Stimulated activated CD4-positive, alpha-beta T cell treated with anti-CD3 and anti-CD28 coated beads, Interleukin-1b, Interleukin-23, amount 100 ng/mL, for 48 hours (primary cell): ENCODE measurements at regions not wholly inside any gene's neighbourhood (a gene's known extent, or its start where the extent isn't known, plus 50 kb on each side); places are given as distances from the start of the nearest gene placed in this dataset.
A peak's percentile ranks its signal among the peaks of the same experiment; 100 is the strongest.

Source experiments
- DNase-seq: peaks from one replicate; pipeline ENCODE4 v3.0.0-alpha.2; 2020

DNA sequence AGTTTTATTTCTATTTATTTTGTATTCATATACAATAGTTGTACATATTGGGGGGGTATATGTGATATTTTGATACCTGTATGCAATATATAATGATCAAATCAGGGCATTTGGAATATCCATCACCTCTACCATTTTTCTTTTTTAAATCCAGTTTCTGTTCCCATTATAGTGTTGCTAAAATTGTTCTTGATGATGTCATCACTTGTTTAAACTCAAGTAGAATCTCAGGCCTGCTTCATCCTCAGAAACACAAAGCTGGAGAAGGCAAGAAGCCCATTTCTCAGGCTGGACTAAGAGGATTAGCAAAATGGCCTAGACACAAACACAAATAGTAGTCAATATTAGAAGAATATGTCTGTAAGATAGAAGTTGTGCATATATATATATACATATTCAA, 747.1 kb upstream of the ACVR2A start:
- DNase-seq = no peak

DNA sequence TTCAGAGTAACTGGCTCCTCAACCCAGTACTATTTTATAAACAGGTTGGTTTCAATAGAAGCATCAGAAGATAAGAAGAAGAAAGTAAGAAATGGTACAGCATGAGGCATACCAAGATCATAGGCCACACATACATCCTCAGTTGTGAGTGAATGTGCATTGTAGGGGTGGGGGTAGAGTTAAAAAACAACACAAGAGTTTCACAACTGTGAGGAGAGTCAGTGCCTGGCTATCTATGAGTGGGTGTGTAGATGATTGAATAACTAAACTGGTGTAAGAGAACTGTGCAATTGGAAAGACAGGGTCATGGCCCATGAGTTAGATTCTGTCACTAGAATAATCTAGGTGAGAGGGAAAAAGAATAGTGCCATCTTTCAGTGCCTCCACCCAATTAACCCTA, 748.2 kb upstream of the ACVR2A start:
- peak; percentile 7 for DNase-seq

DNA sequence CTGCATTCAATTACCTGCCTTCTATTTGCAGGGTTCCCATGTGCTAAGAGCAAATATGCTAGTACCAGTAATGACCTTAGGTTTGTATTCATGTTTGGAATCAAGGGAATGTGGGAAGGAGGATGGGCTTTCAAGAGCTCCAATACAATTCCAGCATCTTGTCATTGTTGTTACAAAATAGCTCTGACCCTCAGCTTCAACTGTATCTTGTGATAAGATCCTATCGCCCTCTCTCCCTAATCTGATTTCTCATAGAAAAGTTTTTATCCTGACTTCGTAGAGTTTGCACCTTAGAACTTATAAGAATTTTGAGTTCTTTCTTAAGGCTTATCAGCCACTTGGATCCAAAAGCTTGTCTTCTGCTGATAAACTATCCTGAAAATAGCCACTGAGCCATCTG, 749.5 kb upstream of the ACVR2A start:
- no peak for DNase-seq

DNA sequence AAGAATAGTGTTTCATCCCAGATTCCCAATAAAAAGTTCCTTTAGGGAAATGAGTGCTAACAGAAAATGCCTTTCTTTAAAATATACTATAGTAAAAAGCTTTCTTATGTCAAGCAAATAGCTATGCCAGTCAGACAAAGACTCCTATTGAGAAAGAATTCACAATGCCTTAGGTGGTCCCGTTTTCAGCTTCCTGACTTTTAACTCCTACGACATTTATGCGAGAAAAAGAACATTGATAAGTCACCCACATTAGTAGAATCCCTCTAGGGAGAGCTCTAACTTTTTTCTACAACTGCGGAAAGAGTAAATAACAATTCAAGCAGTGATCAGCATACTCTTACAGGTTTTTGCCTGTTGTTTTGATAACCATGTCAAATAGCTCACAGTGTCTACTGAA, 750.8 kb upstream of the ACVR2A start:
- DNase-seq = no peak

DNA sequence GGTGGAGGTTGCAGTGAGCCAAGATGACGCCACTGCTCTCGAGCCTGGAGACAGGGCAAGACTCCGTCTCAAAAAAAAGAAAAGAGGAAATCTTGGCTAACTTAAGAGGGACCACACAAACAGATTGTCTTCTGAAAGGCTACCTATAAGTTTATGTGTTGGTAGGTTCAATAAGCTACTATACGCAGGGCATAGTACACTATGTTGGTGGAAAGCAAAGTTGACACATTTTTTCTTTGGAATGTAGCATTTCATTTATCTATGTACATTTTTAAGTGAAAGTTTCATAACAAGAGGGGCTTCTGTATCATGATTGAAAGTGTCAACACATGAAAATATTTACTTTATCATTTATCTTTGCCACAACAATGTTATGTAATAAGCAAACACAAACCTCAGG, 752.6 kb upstream of the ACVR2A start:
- DNase-seq = no peak

DNA sequence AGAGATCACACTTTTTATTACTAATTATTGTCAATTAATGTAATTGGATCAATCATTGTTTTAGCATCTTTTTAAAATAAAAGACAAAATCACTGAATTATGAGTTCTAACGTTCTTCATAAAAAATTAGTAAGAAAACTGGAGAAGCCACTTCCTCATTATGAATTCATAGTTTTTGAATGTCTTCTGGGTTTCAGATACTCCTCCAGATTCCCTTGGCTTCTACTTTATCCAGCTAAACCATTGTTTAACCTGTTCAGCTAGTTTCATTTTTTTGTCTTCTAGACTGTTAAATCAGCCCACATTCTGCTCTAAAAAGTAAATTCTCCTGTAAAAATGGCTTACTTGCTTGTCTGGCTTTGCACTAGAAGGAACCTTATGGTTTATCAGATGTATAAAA, 753.4 kb upstream of the ACVR2A start:
- no peak for DNase-seq

DNA sequence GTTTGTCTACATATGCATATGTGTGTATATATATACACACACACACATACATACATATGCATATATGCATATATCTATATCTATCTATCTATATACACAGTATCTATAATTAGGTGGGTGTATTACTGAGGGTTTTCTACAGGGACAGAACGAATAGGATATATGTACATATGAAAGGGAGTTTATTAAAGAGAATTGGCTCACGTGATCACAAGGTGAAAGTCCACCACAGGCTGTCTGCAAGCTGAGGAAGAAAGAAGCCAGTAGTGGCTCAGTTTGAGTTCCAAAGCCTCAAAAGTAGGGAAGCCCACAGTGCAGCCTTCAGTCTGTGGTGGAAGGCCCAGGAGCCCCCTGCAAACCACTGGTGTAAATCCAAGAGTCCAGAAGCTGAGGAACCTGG, 756.0 kb upstream of the ACVR2A start:
- DNase-seq = no peak

DNA sequence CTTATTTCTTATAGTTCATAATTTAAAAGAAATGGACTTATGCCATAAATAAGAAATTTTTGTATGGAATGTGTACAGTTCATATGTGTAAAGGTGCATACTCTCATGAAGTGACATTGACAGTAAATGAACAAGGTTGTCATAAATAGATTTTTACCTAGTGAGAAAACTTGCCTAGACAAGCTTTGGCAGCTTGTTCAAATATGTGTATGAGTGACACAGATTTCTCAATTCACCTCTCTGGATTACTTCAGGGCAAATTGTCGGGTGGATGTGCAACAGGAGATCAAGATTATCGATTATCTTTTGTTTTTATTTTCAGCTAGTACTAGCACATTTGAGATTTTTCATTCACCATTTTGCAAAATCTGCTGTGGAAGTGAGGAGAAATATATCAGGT, 758.1 kb upstream of the ACVR2A start:
- no peak for DNase-seq

DNA sequence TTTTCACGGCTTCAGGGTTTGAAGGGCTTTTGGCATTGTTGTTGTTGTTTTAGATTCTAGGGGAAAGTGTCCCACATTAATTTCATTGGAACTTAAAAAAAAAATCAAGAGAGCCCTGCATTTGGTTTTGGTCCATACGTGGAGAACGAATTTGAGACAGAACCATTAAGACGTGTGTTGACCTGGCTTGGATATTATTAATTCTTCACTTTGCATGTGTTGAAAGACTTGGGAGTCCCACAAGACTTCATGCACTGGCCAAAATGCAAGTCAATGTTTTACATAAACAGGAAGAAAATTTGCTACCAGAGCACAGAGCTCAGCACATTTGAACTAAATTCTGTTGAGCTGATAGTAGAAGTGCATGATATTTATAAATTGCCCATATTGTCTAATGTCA, 761.2 kb upstream of the ACVR2A start:
- no peak for DNase-seq

DNA sequence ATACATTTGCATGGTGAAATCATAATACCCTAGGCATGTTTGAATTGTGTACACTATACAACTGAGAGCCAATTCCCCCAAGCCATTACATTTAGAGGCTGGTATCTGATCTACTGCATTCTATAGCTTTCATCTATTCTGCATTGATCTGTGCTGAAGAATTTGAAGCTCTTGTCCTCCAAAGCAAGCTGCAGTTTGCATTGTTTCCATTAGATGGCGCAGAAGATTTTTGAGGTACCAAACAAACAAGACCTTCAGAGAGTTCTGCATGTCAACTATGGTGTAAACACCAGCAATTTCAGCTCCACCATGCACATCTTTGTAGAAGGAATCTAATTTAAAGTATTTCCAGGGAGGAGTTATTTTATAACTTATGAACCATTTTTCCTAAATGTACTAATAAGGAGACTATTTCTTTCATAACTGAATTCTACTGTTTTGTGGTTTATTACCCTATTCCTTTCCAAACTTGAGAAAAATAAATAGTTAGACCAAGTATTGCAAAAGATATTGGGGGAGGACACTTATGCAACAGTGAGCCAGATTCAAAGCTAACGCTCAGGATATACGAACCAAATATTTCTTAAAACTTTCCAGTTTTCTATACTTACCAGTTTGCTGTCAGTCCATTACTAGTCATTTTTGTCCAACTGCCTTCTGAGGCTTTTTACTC, 761.8 kb upstream of the ACVR2A start:
- DNase-seq = peak; percentile 21

DNA sequence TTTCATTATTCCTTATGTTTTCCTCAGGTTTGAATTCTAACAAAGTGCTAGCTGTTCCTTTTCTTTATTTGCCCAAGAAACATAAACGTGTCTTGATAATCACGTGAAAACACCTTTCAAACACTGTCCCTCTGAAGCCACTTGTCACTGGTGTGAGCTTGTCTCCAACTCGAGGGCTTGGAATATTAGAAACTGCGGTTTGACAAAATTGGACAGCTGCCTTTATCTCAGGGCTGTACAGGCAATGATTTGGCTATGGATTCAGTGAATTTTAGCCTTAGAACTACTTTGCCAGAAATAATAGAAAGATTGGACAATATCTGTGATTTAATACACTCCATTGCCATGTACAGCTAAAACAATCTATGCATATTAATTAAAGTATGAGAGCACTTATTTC, 763.0 kb upstream of the ACVR2A start:
- DNase-seq = no peak

DNA sequence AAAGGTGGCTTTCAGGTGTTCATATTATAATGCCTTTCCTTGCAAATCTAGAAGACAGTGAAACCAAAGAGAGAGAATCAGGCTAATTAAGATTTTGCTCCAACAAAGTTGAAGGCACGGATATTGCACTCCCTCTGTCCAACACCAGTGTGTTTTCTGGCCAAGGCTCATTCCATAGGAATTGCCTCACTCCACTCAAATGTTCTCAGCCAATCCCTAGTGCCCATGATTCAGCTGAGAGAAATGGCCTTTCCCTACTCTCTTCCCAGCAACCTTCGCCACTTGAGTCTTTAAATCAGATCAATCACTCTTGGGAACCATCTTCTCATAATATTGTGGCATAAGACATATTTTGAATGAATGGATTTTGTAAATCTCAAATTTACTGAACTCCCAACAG, 768.2 kb upstream of the ACVR2A start:
- DNase-seq = no peak

DNA sequence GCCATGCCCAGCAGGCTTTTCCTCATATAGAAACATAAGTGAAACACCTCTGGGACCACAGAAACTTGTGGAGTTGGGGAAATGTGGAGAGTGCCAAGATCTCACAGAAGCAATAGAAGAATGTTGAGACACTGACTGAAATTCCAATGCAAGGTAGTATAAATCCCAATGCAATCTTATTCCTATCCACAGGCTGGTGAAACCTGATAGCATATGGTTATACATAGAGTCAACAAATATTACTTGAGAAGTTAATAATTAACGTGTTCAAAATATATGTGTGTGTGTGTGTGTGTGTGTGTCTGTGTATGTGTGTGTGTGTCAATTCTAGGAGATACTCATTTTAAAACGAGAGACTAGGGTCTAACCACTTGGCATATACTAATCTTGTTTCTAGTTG, 776.8 kb upstream of the ACVR2A start:
- DNase-seq = no peak

DNA sequence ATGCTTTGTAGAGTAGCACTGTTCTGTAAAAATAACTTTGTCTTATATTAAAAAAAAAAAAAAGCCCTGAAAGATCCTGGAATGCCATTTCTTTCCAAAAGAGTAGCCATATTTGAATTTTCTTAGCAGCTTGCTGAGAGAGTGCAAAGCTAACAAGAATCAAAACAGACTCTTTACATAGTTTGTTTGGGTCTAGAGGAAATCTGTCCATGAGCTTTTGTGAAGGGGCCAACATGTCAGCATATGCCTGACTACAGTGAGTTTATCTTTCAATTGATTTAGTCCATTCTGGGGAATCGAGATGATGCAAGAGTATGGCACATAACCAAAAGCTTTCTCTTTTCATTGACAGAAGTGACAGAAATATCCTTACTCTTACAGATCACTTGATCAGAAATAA, 777.7 kb upstream of the ACVR2A start:
- no peak for DNase-seq

DNA sequence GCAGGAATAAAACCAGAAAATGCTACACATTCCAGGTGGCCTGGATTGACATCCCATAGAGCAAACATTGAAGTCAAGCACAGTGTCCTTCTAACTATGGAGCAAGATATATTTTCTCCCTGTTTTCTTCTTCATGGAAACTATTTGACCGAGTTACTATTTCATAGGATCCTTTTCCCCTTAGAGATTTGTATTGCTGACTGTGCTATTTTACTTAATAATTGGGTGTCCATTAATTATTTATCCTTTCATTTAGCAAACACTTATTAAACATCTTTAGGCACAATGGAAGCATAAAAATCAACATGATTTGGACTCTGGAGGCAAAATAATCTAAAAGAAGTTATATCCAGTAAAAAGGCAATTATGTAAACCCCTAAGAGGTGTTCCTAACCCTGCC, 782.8 kb upstream of the ACVR2A start:
- DNase-seq = no peak

DNA sequence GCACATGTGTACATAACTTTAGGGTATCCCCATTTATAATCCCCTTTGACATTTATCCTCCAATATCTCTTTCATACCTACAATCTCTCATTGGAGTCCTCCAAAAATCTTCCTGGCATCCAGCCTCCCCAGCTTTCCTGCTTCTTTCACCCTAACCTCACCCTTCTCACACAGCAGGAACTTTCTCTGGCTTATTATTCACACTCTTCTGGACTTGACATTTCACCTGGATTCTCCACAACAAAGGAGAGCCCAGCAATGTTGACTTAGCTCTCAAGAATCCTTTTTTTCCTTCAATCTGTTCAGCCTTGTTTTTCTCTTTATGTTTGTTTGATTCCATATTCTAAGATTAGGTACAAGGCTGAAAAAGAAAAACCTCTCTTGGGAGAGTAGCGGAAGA, 783.6 kb upstream of the ACVR2A start:
- no peak for DNase-seq

DNA sequence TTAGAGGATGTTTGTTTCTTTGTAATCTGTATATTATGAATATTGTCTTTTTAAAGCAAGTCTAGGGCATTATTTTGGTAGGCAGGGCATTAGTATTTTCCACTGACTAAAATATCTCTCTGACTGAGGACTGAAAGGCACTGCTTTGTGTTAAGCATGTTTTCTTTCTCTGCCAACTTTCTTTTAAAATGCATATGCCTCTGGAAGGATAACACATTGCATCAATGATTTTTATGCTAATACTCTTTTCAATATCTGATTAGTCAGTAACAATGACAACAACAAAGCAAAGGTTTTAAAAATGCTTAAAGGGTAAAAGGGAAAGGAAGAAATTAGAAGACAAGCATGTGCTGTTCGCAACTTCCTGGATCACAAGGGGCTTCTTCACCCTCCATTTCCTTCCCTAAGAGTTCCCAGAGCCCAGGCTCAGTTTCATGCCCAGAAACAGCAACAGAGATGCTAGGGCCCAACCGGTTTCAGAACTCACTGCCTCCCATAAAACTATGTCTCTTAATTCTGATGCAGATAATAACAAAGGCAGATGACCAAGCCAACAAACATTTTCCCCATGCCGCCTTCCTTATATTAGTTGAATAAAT, 786.8 kb upstream of the ACVR2A start:
- no peak for DNase-seq

DNA sequence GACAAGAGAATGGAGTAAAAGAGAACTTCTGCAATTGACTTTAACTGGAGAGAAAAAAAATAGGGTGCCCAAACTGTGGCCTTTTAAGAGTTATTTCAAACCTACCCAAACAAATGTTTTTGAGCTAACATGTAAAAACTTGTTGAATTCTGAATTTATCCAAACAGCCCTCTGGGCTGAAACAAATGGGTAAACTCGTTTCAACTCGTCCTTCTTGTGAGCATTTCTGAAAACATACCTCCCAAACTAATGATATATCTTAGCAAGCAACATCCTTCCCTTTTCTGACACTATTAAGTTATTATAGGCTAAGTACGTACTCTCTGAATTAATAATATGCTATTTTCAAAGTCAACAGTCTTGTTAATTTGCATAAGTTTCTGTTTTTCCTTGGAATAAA, 793.0 kb upstream of the ACVR2A start:
- DNase-seq = no peak

DNA sequence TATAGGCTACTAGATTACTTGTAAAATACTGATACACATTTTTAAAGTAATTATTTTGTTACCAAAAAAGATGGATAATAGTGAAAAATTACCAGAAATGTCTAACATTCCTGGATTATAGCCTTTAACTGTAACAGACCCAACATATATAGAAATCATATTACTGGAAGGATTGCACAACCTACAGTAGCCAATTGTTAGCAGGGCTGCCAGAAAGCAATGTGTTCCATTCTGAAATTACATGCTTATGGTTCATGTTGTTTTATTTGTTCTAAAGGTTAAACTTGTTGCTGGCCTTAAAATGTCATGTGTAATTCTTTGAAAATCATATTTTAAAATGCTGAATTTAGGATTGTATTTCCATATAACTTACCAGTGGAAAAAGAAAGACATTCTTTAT, 793.6 kb upstream of the ACVR2A start:
- DNase-seq = no peak

DNA sequence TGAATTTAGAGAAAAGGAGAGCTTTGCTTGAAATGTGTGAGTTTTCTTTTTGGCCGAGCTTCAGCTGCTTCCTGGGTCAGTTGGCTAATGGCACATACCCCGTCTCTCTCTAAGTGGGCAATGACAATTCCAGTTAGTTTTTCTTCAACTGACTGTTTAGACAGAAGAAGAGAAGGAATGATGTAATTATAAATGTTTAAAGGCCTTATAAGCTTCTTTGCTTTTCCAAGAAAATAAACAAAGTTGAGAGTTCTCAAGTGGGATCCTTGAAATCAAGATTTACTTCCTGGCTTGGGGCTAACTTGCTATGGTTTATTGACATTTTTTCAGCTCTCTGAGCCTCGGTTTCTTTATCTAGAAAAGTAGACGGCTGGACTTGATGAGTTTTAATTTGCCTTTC, 794.9 kb upstream of the ACVR2A start:
- DNase-seq = no peak

DNA sequence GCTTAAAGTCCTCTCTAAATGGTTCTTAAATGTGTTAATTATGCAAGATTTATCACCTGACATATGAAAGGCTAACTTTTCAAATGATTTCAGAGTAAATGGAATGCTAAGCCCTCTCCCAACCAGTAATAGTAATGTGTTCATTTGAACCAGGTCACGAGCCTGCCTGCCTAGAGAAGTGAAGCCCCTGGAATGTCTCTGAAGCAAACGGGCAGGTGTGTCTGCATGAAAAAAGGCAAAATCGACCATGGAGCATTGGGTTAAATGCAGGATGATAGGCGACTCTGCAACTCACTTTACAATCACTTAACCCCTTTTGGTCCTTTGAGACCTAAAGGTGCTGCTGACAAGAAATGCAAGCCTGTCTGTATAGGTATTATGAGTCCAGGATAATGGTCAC, 798.4 kb upstream of the ACVR2A start:
- no peak for DNase-seq

DNA sequence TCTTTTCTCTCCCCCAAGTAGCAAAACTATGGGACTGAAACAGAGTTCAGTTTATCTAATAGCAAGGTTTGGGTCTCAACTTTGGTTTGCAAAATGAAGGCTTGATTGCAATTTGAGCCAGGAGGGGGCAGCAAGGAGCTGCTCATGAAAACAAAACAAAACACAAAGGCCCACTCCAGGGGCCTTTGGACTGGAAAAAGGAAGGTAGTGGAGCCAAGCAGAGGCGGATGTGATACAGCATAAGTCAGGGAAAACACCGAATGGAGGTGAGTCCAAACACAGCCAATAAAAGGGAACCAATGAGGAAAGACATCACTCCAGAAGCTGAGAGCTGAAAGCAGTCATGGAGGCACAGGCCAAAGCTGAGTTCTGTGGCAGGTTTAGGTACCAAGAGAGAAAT, 799.7 kb upstream of the ACVR2A start:
- peak; percentile 43 for DNase-seq

DNA sequence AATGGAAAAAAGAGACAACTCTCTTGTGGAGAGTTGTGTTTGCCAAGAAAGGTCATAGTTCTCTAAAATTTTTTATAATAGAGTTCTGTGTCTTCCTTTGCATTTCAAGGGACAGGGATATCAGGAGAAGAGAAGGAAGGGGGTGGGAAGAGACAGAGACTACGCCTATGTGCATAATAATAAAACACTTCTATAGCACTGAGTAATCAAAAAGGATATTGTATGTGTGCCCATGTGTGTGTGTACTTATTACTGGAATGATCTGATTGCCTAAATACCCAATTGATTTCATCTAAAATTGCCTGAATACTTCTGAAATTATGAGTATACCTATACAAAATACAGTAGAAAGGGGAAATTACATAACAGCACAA, 803.7 kb upstream of the ACVR2A start:
- DNase-seq = no peak

DNA sequence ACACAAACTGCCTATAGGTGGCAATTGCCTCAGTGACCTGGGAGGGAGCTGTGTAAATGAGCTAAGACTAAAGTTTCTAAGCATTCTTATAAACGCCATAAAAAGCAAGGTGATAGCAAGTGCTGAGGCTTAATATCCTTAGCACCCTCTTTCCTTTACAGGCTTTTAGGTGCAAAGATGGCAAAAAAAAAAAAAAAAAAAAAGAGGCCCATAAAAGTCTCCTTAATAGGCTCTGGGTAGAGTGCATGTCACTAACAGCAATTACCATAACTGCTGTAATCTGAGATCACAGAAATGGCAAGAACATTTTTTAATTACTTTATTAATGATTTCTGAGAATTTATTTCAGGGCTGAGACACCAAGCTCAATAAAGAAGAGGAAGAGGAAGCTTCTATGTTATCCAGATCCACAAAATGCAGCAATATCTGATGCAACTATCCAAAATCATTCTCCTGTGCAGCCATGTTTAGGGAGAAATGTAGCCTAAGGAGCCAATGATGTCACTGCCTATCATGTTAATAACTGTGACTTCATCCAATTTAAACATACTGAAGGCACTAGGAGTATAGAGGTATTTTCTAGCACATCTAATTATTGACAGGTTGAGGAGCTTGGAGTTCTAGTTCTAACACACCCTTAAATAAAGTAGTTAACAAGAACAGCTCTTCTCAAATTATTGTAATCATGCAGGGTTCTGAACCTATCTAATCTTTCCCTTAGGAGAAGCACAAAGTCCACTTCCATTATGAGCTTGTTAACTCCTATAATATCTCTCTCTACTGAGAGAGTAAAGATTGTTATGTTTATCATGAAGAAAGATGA, 804.3 kb upstream of the ACVR2A start:
- no peak for DNase-seq

DNA sequence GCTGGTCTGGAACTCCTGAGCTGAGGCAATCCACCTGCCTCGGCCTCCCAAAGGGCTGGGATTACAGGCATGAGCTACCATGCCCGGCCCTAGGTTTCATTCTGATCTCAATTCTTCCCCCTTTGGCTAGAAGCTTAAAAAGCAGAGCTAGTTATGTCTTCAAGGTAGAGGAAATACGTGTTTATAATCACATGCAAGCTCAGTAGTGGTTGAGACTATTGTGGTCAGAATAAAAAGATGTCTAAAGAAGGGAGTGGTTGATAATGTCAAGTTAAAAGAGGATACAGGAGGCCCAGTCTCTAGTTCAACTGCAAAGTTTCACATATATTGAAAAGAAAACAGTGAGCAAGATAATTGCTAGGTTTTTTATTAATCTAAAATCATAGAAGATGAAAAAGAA, 807.8 kb upstream of the ACVR2A start:
- no peak for DNase-seq
